T-helper 17 cell (primary cell): ENCODE measurements at regions not wholly inside any gene's neighbourhood (a gene's known extent, or its start where the extent isn't known, plus 50 kb on each side); places are given as distances from the start of the nearest gene placed in this dataset.

Experiments used
- ATAC-seq: fragments of 150-1000 bp; cut with Tn5 transposase; 2 replicates; pipeline ENCODE4 v1.10.0; 2021; ENCODE audit warnings: mild to moderate bottlenecking, moderate library complexity
- DNase-seq, 3 donors: peaks; one replicate each; pipeline versions ENCODE4 v3.0.0 to v3.0.0-alpha.2; 2020 to 2021
- H3K9me3 ChIP-seq: one replicate; pipeline ENCODE4 v1.7.0; 2013; ENCODE audit warnings: low read length, mild to moderate bottlenecking; ENCODE audit not compliant: control insufficient read depth, poor library complexity, severe bottlenecking
- H3K27ac Mint-ChIP-seq: one replicate; pipeline ENCODE4 v1.8.0; 2022; ENCODE audit warnings: mild to moderate bottlenecking, moderate library complexity, mixed read lengths
- H3K27me3 Mint-ChIP-seq: one replicate; pipeline ENCODE4 v1.8.0; 2022; ENCODE audit warnings: mixed read lengths
- H3K36me3 Mint-ChIP-seq: one replicate; pipeline ENCODE4 v1.8.0; 2022; ENCODE audit warnings: low read depth, mixed read lengths
- H3K4me1 Mint-ChIP-seq: one replicate; pipeline ENCODE4 v1.8.0; 2022; ENCODE audit warnings: mild to moderate bottlenecking, mixed read lengths
- H3K4me3 Mint-ChIP-seq: one replicate; pipeline ENCODE4 v1.8.0; 2022; ENCODE audit warnings: mild to moderate bottlenecking, moderate library complexity, mixed read lengths

GRCh38 chr15:101543926-101544612 lies 54.6 kb upstream of the PCSK6 start:
- H3K4me3 Mint-ChIP-seq, result no peak overlapping the region
- H3K9me3 ChIP-seq, result no peaks in the 10 kb centered on the region
- DNase-seq (no peak), ATAC-seq (no peak)
- H3K36me3 Mint-ChIP-seq, result peaks cover 3% of the 10 kb centered on the region
- no peaks in the 10 kb centered on the region for H3K4me1 Mint-ChIP-seq
- peaks cover 28% of the 10 kb centered on the region for H3K27me3 Mint-ChIP-seq
- H3K27ac Mint-ChIP-seq, result no peak overlapping the region

- DNase-seq, result no peak
- no peak overlapping the region for H3K27ac Mint-ChIP-seq
- H3K9me3 ChIP-seq, result no peaks in the 10 kb centered on the region
- H3K4me1 Mint-ChIP-seq, result no peaks in the 10 kb centered on the region
- H3K36me3 Mint-ChIP-seq, result peaks cover 3% of the 10 kb centered on the region
- H3K27me3 Mint-ChIP-seq, result peaks cover 28% of the 10 kb centered on the region
- ATAC-seq, result no peak
- no peak overlapping the region for H3K4me3 Mint-ChIP-seq
Observed at GRCh38 chr15:101543431-101543830, 53.9 kb upstream of the PCSK6 start.

GRCh38 chr15:101543026-101543390 lies 53.5 kb upstream of the PCSK6 start:
- Mint-ChIP-seq H3K4me1 (no peaks in the 10 kb centered on the region), H3K27ac (no peak overlapping the region), H3K36me3 (peaks cover 3% of the 10 kb centered on the region), H3K4me3 (no peak overlapping the region), H3K27me3 (peaks cover 28% of the 10 kb centered on the region)
- DNase-seq (no peak), ATAC-seq (no peak)
- no peaks in the 10 kb centered on the region for H3K9me3 ChIP-seq

- peaks cover 3% of the 10 kb centered on the region for H3K36me3 Mint-ChIP-seq
- DNase-seq (peak in 1 of 3 donors; percentile 22), ATAC-seq (no peak)
- H3K4me1 Mint-ChIP-seq, result no peaks in the 10 kb centered on the region
- H3K4me3 Mint-ChIP-seq, result no peak overlapping the region
- no peaks in the 10 kb centered on the region for H3K9me3 ChIP-seq
- peaks cover 28% of the 10 kb centered on the region for H3K27me3 Mint-ChIP-seq
- H3K27ac Mint-ChIP-seq, result no peak overlapping the region
Observed at GRCh38 chr15:101542306-101543025, 53.0 kb upstream of the PCSK6 start.

- no peak overlapping the region for H3K27ac Mint-ChIP-seq
- H3K27me3 Mint-ChIP-seq, result peaks cover 28% of the 10 kb centered on the region
- DNase-seq (no peak), ATAC-seq (no peak)
- no peaks in the 10 kb centered on the region for H3K4me1 Mint-ChIP-seq
- H3K36me3 Mint-ChIP-seq, result peaks cover 3% of the 10 kb centered on the region
- no peak overlapping the region for H3K4me3 Mint-ChIP-seq
- no peaks in the 10 kb centered on the region for H3K9me3 ChIP-seq
Observed at GRCh38 chr15:101541501-101542292, 52.2 kb upstream of the PCSK6 start.

GRCh38 chr15:101540480-101541239 lies 51.2 kb upstream of the PCSK6 start:
- no peak overlapping the region for H3K27ac Mint-ChIP-seq
- no peak for DNase-seq
- H3K4me3 Mint-ChIP-seq, result no peak overlapping the region
- no peaks in the 10 kb centered on the region for H3K9me3 ChIP-seq
- ATAC-seq, result no peak
- no peaks in the 10 kb centered on the region for H3K36me3 Mint-ChIP-seq
- peaks cover 20% of the 10 kb centered on the region for H3K27me3 Mint-ChIP-seq
- H3K4me1 Mint-ChIP-seq, result no peaks in the 10 kb centered on the region

- H3K9me3 ChIP-seq, result no peaks in the 10 kb centered on the region
- DNase-seq (no peak), ATAC-seq (no peak)
- no peaks in the 10 kb centered on the region for H3K4me1 Mint-ChIP-seq
- H3K36me3 Mint-ChIP-seq, result no peaks in the 10 kb centered on the region
- H3K27ac Mint-ChIP-seq, result no peak overlapping the region
- peaks cover 22% of the 10 kb centered on the region for H3K27me3 Mint-ChIP-seq
- H3K4me3 Mint-ChIP-seq, result no peak overlapping the region
Observed at GRCh38 chr15:101539930-101540329, 50.4 kb upstream of the PCSK6 start.

GRCh38 chr15:101539492-101539891 lies 50.0 kb upstream of the PCSK6 start:
- no peak overlapping the region for H3K4me3 Mint-ChIP-seq

More at GRCh38 chr15:101539492-101539891, 50.0 kb upstream of the PCSK6 start:
- DNase-seq (no peak), ATAC-seq (no peak)
- Mint-ChIP-seq H3K27me3 (peaks cover 25% of the 10 kb centered on the region), H3K36me3 (no peaks in the 10 kb centered on the region), H3K4me1 (peaks cover 1% of the 10 kb centered on the region), H3K27ac (no peak overlapping the region)
- H3K9me3 ChIP-seq, result no peaks in the 10 kb centered on the region
